HG03064 (cell line): ENCODE measurements at regions not wholly inside any gene's neighbourhood (a gene's known extent, or its start where the extent isn't known, plus 50 kb on each side); places are given as distances from the start of the nearest gene placed in this dataset.
"Not testable (repeated sequence)": the region's sequence is repeated elsewhere in the genome, so short reads cannot be mapped to it uniquely, and the experiment has no call there.

ENCODE experiments used
- ATAC-seq: cut with Tn5 transposase; IDR thresholded peaks from one replicate; pipeline ENCODE4 v1.9.1; 2021; ENCODE audit warnings: low read depth; ENCODE audit not compliant: unreplicated experiment

GRCh38 chr6:147651-148050 is 144.6 kb upstream of the DUSP22 start:
- not testable (repeated sequence) for ATAC-seq

- ATAC-seq, result peak; percentile 96
Measured at GRCh38 chr6:148051-148984, 144.0 kb upstream of the DUSP22 start.

DNA sequence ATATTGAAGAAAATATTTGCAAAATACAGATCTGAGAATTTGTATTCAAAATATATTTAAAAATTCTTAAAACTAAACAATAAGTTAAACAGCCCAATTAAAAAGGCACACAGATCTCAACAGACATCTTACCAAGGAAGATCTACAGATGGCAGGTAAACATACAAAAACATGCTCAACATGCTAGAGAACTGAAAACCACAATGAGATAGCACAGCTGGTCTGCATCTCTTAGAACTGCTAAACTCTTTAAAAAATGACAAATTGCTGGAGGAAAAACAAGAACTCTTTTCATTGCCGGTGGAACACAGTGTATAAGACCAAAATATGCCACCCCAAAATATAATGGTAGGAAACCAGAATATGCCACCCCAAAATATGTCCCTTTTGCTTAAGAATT is 142.1 kb upstream of the DUSP22 start:
- ATAC-seq, result not testable (repeated sequence)

DNA sequence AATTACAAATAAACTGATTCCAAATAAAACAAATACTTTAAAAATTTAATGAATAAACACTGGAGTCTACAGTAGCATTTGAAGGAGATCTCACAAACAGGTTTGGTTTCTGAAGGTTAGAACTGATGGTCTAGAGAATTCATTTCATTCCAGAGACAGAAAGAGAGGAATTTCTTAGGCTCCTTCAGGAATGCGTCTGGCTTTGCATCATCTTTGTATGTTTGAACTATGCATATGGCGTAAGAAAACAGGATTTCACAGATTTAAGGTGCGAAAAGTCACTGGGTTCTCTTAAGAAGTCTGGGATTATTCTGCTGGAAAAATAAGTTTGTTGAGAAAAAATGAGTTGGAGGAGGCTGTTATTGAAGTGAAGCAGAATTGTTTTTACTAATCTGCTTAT is 139.9 kb upstream of the DUSP22 start:
- not testable (repeated sequence) for ATAC-seq

DNA sequence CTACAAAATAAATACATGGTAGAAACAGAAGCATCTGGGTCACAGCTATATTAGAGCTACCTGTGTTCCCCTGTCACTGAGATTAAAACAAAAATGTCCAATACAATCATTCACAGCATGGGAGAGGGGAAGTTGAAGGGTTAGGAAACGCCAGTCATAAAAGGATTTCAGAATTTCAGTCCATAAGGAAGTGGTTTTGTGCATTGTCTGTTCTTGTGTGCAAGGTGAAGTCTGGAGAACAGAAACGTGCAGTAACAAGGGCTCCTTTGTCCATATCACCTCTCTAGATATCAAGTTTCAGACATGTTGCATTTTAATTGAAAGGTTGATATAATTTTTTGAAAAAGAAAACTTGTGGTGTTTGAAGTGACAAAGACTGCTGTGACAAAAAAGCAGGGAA is 139.3 kb upstream of the DUSP22 start:
- not testable (repeated sequence) for ATAC-seq

- not testable (repeated sequence) for ATAC-seq
Measured at GRCh38 chr6:153867-154266, 138.4 kb upstream of the DUSP22 start.

DNA sequence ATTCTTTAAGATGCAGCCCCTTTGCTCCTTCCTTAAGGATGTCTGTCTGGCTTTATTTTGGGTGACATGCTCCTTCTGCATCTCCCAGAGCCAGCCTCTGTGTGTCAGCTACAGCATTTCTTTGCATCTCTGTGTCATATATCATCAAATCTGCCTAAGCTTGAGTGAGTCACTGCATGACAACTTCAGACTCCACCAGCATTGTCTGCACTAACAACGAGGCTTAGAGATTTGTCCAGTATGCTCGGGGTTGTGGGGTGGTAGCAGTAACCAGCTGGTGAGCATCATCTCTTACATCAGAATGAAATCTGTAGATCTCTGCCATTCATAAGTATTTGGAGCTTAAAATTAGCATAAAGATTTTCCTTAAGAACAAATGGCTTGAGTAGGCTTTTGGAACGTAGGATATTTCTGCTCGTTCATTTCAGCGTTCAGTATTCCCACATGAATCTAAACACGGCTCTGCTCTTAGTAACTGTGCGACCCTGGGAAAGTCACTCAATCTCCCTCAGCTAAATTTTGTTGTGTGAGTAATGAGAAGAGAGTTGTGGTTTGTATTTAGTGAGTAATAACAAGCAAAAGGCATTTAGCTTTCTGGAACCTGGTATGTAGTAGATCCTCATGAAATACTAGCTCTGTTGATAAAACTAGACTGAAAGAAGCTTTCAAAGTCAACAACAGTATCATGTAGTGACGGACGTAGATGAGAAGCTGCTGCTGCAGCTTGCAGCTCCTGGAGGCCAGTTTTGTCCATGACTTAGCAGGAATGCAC is 137.8 kb upstream of the DUSP22 start:
- not testable (repeated sequence) for ATAC-seq

GRCh38 chr6:156010-156409 is 136.3 kb upstream of the DUSP22 start:
- no peak for ATAC-seq

- ATAC-seq, result not testable (repeated sequence)
Measured at GRCh38 chr6:156441-157140, 135.7 kb upstream of the DUSP22 start.

GRCh38 chr6:157176-157575 is 135.1 kb upstream of the DUSP22 start:
- not testable (repeated sequence) for ATAC-seq

- ATAC-seq, result not testable (repeated sequence)
Measured at GRCh38 chr6:161657-162056, 130.6 kb upstream of the DUSP22 start.

DNA sequence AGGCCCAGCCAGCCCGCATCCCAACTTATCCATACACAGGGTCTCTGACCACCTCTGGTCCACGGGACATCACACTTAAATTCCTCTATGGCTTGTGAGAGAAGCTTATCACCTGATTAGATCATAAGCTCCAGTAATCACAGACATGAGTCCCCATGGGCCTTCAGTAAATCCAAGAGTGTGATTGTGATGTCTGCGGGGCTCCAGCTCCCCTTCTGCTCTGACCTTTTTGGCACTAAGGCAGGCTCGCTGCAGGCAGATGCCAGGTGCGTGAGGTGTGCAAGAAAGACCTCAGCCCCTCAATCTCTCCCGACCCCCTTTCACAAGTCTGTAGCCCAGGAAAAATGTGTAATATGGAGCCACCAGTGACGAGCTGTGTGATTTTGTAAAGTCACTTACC is 127.6 kb upstream of the DUSP22 start:
- no peak for ATAC-seq

- ATAC-seq, result no peak
Measured at GRCh38 chr6:165263-165662, 127.0 kb upstream of the DUSP22 start.

- ATAC-seq, result no peak
Measured at GRCh38 chr6:165906-166305, 126.4 kb upstream of the DUSP22 start.

GRCh38 chr6:168865-169455 is 123.3 kb upstream of the DUSP22 start:
- ATAC-seq, result no peak

- no peak for ATAC-seq
Measured at GRCh38 chr6:174036-174435, 118.3 kb upstream of the DUSP22 start.

GRCh38 chr6:175680-176079 is 116.6 kb upstream of the DUSP22 start:
- ATAC-seq, result no peak

DNA sequence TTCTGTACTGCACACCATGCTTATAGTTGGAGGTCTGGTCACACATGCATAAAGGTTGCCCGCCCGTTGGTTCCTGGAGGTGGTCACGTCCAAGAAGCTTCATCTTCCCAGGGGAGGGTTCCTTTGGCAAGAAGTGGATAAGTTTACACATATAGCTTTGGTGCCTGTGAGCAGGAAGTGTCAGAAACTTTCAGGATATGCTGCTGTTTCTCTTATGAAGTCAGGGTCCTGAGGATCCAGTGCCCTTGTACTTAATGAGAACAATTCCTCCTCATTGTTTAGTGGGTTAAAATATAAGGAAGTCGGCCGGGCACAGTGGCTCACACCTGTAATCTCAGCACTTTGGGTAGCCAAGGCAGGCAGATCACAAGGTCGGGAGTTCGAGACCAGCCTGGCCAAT is 115.5 kb upstream of the DUSP22 start:
- no peak for ATAC-seq

GRCh38 chr6:178119-178518 is 114.2 kb upstream of the DUSP22 start:
- no peak for ATAC-seq

DNA sequence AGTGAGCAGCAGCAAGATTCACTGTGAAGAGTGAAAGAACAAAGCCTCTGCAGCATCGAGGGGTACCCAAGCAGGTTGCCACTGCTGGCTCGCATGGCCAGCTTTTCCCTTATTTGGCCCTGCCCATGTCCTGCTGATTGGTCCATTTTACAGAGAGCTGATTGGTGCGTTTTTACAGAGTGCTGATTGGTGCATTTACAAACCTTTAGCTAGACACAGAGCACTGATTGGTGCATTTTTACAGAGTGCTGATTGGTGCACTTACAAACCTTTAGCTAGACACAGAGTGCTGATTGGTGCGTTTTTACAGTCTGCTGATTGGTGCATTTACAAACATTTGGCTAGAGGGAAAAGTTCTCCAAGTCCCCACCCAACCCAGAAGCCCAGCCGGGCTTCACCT is 113.4 kb upstream of the DUSP22 start:
- ATAC-seq, result not testable (repeated sequence)
